Left lung (tissue), 4 donors: ENCODE measurements at regions not wholly inside any gene's neighbourhood (a gene's known extent, or its start where the extent isn't known, plus 50 kb on each side); places are given as distances from the start of the nearest gene placed in this dataset.

Source experiments
- ATAC-seq: fragments of 200-7000 bp; cut with Tn5 transposase; one replicate; pipeline ENCODE4 v1.9.1; 2020; ENCODE audit warnings: moderate library complexity
- DNase-seq, 4 donors: peaks; one replicate each; pipeline ENCODE4 v3.0.0-alpha.2; 2013 to 2020
- H3K27ac ChIP-seq, 2 donors: fragments of 200-600 bp; sonication (generic) in 1 of 2; one replicate each; pipeline versions ENCODE4 v1.5.0 to v1.8.0; 2020 to 2021
- H3K27me3 ChIP-seq, 2 donors: fragments of 200-600 bp; sonication (generic) in 1 of 2; one replicate each; pipeline versions ENCODE4 v1.5.0 to v1.8.0; 2020 to 2021
- H3K36me3 ChIP-seq, 2 donors: fragments of 200-600 bp; sonication (generic) in 1 of 2; one replicate each; pipeline versions ENCODE4 v1.5.0 to v1.8.0; 2020 to 2021
- H3K4me1 ChIP-seq, 2 donors: fragments of 200-600 bp; one replicate each; pipeline ENCODE4 v1.8.0; 2021
- H3K4me3 ChIP-seq, 2 donors: fragments of 200-600 bp; sonication (generic) in 1 of 2; one replicate each; pipeline versions ENCODE4 v1.5.0 to v1.8.0; 2020 to 2021; ENCODE audit warnings: mild to moderate bottlenecking in 1 of 2
- H3K9me3 ChIP-seq, 2 donors: fragments of 200-600 bp; sonication (generic) in 1 of 2; one replicate each; pipeline versions ENCODE4 v1.5.0 to v1.8.0; 2020 to 2021
- intact Hi-C, 2 donors: fragments of 100-400 bp; cut with DNase I; formaldehyde crosslinking; loops; one replicate each; pipeline versions ENCODE4 v1.11.2 to v1.14.2; 2022
- TF ChIP-seq, protein P1 (sequence below), 2 donors: fragments of 200-600 bp; sonication (generic) in 1 of 2; IDR thresholded peaks; one replicate each; pipeline versions ENCODE4 v1.5.0 to v1.8.0; 2021; ENCODE audit warnings: antibody characterized with exemption in 2 of 2
- donor health status: DM: no; HTN: yes; CAD: no.
- donor health status: DM: no; HTN: no; CAD: no.

DNA sequence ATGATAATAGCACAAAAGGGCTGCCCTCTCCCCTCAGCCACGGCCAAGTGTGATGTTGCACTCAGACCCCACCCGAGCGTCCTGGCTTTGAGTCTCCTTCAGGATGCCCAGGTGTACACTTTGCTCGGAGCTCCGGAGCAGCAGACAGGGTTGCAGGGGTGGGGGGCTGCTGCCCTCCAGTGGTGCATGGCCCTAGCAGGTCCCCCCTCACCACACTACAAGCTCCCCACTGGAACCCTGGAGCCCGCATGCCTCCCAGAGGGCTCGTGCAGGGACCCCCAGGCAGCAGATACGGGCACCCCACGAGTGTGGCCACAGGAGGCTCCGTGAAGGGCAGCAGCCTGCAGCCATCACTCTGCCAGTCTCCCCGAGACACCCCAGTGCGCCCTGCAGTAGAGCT lies 69.9 kb upstream of the C14orf180 start:
- Histone ChIP-seq H3K4me3 (no peak overlapping the region), H3K27ac (no peak overlapping the region), H3K4me1 (no peaks in the 10 kb centered on the region), H3K27me3 (peaks cover 0 to 55% of the 10 kb centered on the region in 2 donors), H3K9me3 (no peaks in the 10 kb centered on the region), H3K36me3 (no peaks in the 10 kb centered on the region)
- DNase-seq (peak in 1 of 4 donors; percentile 5), ATAC-seq (no peak)
- intact Hi-C loops, result no loop called here
- TF ChIP-seq, protein P1, sequence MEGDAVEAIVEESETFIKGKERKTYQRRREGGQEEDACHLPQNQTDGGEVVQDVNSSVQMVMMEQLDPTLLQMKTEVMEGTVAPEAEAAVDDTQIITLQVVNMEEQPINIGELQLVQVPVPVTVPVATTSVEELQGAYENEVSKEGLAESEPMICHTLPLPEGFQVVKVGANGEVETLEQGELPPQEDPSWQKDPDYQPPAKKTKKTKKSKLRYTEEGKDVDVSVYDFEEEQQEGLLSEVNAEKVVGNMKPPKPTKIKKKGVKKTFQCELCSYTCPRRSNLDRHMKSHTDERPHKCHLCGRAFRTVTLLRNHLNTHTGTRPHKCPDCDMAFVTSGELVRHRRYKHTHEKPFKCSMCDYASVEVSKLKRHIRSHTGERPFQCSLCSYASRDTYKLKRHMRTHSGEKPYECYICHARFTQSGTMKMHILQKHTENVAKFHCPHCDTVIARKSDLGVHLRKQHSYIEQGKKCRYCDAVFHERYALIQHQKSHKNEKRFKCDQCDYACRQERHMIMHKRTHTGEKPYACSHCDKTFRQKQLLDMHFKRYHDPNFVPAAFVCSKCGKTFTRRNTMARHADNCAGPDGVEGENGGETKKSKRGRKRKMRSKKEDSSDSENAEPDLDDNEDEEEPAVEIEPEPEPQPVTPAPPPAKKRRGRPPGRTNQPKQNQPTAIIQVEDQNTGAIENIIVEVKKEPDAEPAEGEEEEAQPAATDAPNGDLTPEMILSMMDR (IDR thresholded peaks at IDR 0.05), result no peak

DNA sequence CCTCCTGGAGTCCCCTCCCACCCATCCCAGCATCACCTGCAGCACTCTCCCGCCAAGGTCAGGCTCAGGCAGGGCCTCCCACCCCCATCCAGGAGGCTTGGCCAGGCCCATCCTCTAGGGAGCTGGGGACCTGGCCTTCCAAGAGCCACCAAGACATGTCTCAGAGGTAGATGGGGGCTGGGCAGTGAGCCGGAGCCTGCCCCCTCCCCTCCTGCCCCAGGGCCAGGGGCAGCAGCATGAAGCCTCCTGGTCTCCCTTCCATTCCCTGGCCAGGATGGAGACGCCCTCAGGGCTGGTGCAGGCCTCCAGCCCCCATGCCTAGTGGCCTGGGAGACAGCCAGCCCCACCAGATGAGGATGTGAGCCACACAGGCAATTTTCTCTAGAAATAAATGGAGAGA lies 69.3 kb upstream of the C14orf180 start:
- ATAC-seq (no peak), DNase-seq (no peak)
- H3K9me3 ChIP-seq, result no peaks in the 10 kb centered on the region
- H3K4me3 ChIP-seq, result no peak overlapping the region
- intact Hi-C loops, result no loop called here
- H3K4me1 ChIP-seq, result no peaks in the 10 kb centered on the region
- peaks cover 0 to 55% of the 10 kb centered on the region in 2 donors for H3K27me3 ChIP-seq
- no peaks in the 10 kb centered on the region for H3K36me3 ChIP-seq
- TF ChIP-seq, protein P1 (IDR thresholded peaks at IDR 0.05), result no peak
- no peak overlapping the region for H3K27ac ChIP-seq

DNA sequence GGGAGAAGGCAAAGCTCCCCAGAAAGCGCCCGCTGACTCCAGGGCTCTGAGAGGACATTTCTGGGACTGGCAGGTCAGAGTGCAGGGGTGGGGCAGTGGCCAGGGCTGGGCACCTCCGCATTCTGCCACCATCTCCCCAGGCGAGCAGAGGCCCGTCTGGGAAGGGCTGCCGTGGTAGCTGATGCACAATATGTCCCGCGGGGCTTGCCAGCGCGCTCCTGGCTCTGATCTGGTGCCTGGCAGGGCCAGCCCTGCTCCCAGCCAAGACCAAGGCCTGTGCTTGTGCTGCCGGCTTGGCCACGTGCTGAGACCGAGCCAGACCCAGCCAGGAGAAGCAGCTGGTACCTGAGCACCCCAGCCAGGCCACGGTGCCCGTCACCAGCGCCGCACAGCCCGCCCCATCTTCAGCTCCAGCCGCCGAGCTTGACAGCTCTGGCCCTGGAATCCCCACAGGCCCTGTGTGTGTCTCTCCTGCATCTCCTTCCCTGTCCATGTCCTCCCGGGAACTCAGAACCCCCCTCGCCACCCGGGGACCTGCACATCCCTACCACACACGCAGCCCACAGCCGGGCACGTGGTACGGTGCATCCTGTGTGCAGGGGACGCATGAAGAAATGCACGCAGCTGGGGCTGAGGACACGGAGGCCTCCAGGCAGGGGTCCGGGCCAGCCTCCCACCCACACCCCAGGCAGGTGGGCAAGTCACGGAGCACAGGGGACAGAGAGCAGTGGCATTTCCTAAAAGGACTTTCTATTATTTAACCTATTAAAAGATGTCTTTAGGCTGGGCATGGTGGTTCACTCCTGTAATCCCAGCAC lies 68.6 kb upstream of the C14orf180 start:
- no peak for DNase-seq
- intact Hi-C loops, result no loop called here
- Histone ChIP-seq H3K9me3 (no peaks in the 10 kb centered on the region), H3K4me1 (no peaks in the 10 kb centered on the region), H3K4me3 (no peak overlapping the region), H3K27ac (no peak overlapping the region), H3K36me3 (no peaks in the 10 kb centered on the region), H3K27me3 (peaks cover 0 to 47% of the 10 kb centered on the region in 2 donors)
- no peak for ATAC-seq
- TF ChIP-seq, protein P1 (IDR thresholded peaks at IDR 0.05), result no peak

DNA sequence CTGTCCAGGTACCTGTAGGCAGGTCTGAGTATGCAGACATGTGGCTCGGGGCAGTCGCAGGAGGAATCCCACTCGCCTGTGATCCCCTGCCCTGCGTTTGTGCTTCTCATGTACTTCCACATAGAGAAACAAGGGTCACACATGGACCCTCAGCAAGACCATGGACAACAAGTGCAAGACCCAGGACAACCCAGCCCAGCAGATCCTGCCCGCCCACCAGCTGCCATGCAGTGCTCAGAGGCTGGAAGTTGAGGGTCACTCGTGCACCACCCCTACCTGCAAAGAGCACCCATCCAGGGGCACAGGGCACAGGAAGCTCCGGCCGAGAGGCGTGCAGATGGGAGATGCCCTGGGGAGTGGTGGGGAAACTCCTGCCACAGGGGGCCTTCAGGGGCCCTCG lies 67.5 kb upstream of the C14orf180 start:
- Histone ChIP-seq H3K4me3 (no peak overlapping the region), H3K9me3 (peaks cover 0 to 8% of the 10 kb centered on the region in 2 donors), H3K27ac (no peak overlapping the region), H3K4me1 (no peaks in the 10 kb centered on the region), H3K36me3 (no peaks in the 10 kb centered on the region), H3K27me3 (peaks cover 0 to 38% of the 10 kb centered on the region in 2 donors)
- intact Hi-C loops, result no loop called here
- ATAC-seq (no peak), DNase-seq (no peak)
- TF ChIP-seq, protein P1 (IDR thresholded peaks at IDR 0.05), result no peak

DNA sequence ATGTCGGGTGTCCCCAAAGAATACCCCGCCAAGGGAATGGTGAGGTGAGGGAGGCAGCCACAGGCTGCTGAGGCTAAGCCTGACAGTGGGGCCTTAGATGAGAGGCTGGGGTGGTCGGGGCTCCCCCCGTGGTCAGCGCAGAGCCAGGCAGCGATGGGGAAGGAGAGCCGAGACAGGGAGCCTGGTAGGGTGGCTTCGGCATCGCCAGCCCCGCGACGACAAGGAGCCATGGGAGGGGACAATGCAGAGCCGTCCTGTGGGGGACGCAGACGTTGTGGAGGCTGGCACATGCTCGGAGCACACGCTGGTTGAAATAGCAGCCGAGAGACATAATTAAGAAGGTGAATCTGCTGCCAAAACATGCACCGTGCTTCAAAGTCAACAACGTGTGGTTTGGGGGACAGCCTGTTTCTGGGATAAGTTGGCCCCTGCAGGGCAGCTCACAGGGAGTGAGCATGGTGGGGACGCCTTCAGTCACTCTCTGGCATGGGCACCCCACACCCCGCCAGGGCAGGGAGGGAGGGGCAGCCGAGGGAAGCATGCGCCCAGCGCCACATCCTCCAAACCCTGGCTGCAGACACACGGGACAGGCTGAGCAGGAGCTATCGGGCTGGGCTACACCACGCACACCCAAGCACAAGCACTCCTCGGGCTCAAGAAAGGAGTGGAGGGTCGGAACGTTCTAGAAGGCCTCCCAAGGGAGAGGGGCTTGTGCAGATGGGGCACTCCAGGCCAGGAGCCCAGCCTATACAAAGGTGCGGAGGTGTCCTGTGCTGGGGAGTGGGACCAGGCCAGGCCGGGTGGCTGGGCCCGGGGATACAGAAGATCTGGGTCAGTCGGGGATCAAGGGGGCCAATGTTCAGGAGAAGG lies 66.6 kb upstream of the C14orf180 start:
- H3K36me3 ChIP-seq, result no peaks in the 10 kb centered on the region
- H3K27ac ChIP-seq, result no peak overlapping the region
- TF ChIP-seq, protein P1 (IDR thresholded peaks at IDR 0.05), result no peak
- DNase-seq (no peak), ATAC-seq (no peak)
- peaks cover 0 to 11% of the 10 kb centered on the region in 2 donors for H3K9me3 ChIP-seq
- H3K4me1 ChIP-seq, result no peaks in the 10 kb centered on the region
- H3K4me3 ChIP-seq, result no peak overlapping the region
- intact Hi-C loops, result no loop called here
- H3K27me3 ChIP-seq, result peaks cover 0 to 28% of the 10 kb centered on the region in 2 donors
